Inflammatory macrophage treated with lipopolysaccharide for 1 hour (primary cell): ENCODE measurements at regions not wholly inside any gene's neighbourhood (a gene's known extent, or its start where the extent isn't known, plus 50 kb on each side); places are given as distances from the start of the nearest gene placed in this dataset.
"Not testable (repeated sequence)": the region's sequence is repeated elsewhere in the genome, so short reads cannot be mapped to it uniquely, and the experiment has no call there.

Experiments
- DNase-seq, 2 donors: peaks; one replicate each; pipeline ENCODE4 v3.0.0-alpha.2; 2020 to 2022

DNA sequence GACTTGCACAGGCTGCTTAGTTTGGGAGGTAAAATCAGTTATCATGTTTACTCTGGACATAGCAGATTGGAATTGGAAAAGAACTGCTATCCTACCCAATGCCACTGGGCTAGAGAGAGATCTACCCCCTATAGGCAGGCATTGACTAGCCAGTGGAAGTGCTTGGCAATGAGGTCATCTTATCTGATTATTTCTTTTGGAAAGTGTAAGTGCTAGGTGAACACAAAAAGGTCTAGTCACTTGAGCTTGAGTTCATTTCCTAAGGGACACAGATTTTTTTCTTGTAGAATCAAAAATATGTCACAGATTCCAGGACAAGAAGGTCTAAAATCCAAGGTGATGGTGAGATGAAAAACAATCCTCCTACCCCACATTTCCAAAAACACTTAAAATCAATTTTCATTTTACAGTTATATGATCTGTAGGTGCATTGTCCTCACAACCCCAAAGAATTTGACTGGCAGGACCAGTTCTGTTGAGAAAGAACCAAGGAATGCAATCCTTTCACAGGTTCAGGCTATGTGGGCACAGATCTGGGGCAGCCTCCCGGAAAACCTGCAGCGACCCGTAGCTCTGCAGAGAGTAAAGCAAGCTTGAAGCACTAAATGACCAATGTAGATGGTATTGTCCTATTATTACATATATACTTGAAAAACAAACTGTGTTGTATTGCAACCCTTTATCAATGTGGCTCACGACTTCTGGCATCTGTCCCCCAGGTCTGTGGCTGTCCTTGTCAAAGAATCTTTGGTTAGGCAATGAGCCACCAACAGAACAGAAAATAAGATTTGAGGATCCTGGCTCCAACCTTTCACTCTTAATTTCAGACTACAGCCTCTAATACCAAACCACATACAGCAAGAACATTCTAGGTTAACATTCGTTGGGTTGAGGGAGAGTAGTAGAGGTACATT lies 67.3 kb upstream of the ADTRP start:
- no peak for DNase-seq

DNA sequence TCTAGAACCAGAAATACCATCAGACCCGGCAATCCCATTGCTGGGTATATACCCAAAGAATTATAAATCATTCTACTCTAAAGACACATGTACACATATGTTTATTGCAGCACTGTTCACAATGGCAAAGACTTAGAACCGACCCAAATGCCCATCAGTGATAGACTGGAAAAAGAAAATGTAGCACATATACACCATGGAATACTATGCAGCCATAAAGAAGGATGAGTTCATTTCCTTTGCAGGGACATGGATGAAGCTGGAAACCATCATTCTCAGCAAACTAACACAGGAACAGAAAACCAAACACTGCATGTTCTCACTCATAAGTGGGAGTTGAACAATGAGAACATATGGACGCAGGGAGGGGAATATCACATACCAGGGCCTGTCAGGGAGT lies 64.2 kb upstream of the ADTRP start:
- not testable (repeated sequence) for DNase-seq

DNA sequence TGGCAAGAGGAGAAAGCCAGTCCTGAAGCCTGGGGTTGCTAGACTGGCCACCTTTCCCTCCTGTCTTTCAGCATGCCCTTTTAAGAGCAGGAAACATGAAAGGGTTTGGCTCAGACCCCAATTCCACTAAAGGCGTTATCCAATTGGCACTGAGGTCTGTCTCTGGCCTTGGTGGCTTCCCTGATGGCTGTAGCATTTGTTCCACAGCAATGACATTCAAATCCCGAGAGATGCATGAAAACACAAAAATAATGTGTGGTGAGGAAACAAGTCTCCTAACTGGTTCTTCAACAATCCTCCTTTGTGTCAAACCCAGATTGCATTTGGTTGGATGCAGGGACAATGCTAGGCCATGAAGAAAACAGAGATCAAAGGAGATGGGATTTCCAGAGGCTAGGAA lies 56.5 kb upstream of the ADTRP start:
- DNase-seq, result no peak

DNA sequence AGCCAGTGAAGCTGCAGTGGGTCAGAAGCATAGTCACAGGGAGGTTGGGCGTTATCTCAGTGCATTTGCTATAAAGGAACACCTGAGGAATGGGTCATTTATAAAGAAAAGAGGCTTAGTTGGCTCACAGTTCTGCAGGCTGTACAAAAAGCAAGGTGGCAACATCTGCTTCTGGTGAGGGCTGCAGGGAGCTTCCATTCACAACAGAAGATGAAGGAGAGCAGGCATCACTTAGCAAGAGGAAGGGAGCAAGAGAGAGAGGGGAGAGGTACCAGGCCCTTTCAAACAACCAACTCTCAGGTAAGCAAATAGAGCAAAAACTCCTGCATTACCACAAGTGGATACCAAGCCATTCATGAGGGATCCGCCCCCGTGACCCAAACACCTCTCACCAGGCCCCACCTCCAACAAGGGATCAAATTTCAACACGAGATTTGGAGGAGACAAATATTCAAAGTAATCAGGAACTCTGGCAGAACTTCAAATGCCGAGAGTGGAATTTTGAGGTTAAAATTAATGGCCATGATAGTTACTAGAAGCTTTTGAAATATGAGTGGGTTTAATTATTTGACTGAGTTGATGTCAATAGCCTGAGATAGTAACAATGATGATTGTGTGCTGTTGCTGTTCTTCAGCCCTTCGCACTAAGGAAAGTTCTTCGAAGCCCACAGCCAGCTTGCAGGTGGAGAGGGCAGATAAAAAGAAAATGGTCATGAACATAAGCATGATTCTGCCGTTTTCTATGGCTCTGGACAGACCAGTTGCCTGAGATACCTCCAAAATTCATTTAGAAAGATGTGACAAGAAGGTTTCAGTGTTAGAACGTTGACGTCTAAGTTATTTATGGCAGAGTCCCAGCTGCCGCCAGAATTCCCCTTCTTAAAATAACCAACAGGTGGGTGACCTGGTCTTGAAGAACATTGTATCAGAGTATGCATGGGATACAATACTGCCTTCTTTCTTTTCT lies 55.3 kb upstream of the ADTRP start:
- DNase-seq, result no peak

DNA sequence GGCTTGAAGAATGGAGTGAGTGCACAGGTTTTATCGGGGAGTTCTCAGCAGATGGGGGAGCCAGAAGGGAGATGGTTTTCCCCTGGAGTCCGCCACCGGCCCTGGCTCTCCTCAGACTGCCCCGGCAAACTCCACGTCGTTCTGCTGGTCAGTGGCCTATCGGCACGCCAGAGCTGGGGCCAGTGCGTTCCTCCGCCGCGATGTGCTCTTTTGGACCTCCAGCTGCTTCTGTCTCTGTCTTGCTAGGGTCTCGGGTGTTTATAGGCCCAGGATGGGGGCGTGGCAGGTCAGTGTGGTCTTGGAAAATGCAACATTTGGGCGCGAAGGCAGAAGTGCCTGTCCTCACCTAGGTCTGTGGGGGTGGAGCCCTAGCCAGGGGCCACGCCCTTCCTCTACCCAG lies 53.0 kb upstream of the ADTRP start:
- no peak for DNase-seq

DNA sequence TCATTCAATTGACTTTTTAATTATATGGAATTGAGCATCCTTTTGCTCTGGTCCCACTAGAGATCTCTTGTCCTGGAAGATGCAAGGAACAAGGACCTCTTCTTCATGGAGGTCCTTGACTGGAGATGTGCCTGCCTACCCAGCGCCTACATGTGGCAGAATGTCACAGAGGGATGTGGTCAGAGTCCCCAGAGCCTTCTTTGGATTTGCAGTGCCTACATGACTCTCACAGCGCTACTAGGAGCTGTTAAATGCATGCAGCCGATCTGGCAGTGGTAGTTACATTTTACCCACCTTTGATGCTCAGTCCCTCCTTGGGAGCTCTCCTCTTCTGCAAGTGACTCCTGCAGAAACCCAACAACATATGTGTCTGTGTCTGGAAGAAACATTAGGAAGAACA lies 51.9 kb upstream of the ADTRP start:
- no peak for DNase-seq

DNA sequence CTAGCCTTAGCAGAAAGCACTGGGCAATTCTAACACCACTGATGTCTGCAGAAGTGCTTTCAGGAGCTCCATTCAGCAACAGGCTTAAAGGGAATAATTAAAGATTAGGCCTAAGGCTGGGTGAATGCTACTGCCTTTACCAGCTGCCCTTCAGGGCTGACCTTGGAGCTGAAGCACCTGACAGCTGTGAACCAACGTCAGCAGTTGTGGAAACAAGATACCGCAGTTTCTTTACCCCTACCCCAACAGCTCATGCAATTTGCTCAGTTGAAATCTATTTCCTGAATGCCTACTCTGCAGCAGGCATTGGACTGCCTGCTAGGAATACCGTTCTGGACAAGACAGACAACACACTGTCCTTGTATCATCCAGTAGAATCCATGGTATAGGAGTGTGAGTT lies 51.5 kb upstream of the ADTRP start:
- DNase-seq, result no peak

DNA sequence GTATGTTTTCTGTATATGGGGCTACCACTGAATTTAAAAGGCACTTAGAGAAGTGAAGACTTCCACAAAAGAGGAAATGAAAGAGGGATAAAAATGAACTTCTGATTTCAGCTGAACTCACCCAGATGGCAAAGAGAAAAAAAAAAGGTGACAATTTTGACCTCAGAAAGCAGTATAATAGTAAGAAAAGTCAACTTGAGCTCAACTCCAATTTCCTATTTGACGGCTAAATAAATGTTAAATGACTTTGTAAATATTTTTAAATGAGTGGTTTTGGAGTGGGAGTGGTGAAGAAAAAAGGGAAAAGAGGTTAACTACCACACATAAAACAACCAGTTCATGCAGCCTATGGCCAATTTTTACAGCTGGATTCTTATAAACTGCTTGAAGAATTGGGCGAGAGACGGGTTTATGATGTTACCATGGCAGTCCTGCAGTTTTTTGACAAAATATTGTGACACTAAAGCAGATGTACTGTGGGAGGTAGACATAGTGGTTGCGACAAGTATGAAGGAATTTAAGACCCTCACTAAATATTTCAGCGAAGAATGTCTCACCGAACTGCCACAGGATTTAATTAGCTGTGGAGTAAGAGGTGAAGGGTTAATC lies 49.8 kb upstream of the ADTRP start:
- peak; percentile 43 to 56 for DNase-seq
